ENCODE measurements at regions not wholly inside any gene's neighbourhood (a gene's known extent, or its start where the extent isn't known, plus 50 kb on each side); places are given as distances from the start of the nearest gene placed in this dataset.
A peak's percentile ranks its signal among the peaks of the same experiment; 100 is the strongest.

- Histone ChIP-seq H3K56ac (ENCODE audit: low read length) (no peak overlapping the region), H2BK15ac (replicated peaks; ENCODE audit: low read depth) (no peak overlapping the region), H3K79me2 (ENCODE audit: control insufficient read depth, insufficient read depth, low read length) (no peaks in the 10 kb centered on the region), H2AK5ac (ENCODE audit: low read length) (no peak overlapping the region), H3K4me3 (ENCODE audit: low read length) (no peak overlapping the region), H3K23ac (ENCODE audit: low read length) (no peak overlapping the region), H3K27ac (ENCODE audit: low read depth, low read length) (no peak overlapping the region), H2BK5ac (ENCODE audit: low read length) (no peak overlapping the region), H3K4me1 (ENCODE audit: control insufficient read depth, low read depth, low read length) (no peaks in the 10 kb centered on the region), H3K27me3 (ENCODE audit: insufficient read depth, low read length, poor library complexity) (no peaks in the 10 kb centered on the region), H3K4ac (ENCODE audit: low read depth, low read length) (no peak overlapping the region), H3K79me1 (ENCODE audit: low read length) (no peaks in the 10 kb centered on the region), H2BK120ac (ENCODE audit: low read depth, low read length) (no peak overlapping the region), H4K8ac (ENCODE audit: low read depth, low read length) (no peak overlapping the region), H3K18ac (ENCODE audit: low read length) (no peak overlapping the region), H4K5ac (ENCODE audit: low read length) (no peak overlapping the region), H3K36me3 (ENCODE audit: control insufficient read depth, insufficient read depth, low read length) (no peaks in the 10 kb centered on the region), H3K4me2 (ENCODE audit: low read length) (no peak overlapping the region), H3K9ac (ENCODE audit: low read length) (no peak overlapping the region)
- no CpG with 5 or more reads among the region's 6 CpGs for WGBS (ENCODE audit: extremely low coverage, insufficient coverage, low lambda C conversion rate)
- DNase-seq = no peak
These were observed 1189.5 kb downstream of the GATA3 start for GRCh38 chr10:9243941-9244411.

GRCh38 chr10:9244864-9245263 is 1190.4 kb downstream of the GATA3 start:
- H4K8ac ChIP-seq (ENCODE audit: low read depth, low read length) = no peak overlapping the region
- no peak overlapping the region for H3K9ac ChIP-seq (ENCODE audit: low read length)
- no peak overlapping the region for H3K23ac ChIP-seq (ENCODE audit: low read length)
- no peak overlapping the region for H2BK120ac ChIP-seq (ENCODE audit: low read depth, low read length)
- H3K27me3 ChIP-seq (ENCODE audit: insufficient read depth, low read length, poor library complexity) = no peaks in the 10 kb centered on the region
- no peaks in the 10 kb centered on the region for H3K36me3 ChIP-seq (ENCODE audit: control insufficient read depth, insufficient read depth, low read length)
- no peak overlapping the region for H3K56ac ChIP-seq (ENCODE audit: low read length)
- no CpG with 5 or more reads among the region's 1 CpG for WGBS (ENCODE audit: extremely low coverage, insufficient coverage, low lambda C conversion rate)
- no peak overlapping the region for H3K27ac ChIP-seq (ENCODE audit: low read depth, low read length)
- no peak overlapping the region for H4K5ac ChIP-seq (ENCODE audit: low read length)
- H2BK5ac ChIP-seq (ENCODE audit: low read length) = no peak overlapping the region
- H3K4me1 ChIP-seq (ENCODE audit: control insufficient read depth, low read depth, low read length) = no peaks in the 10 kb centered on the region
- no peak overlapping the region for H3K4me2 ChIP-seq (ENCODE audit: low read length)
- H3K4ac ChIP-seq (ENCODE audit: low read depth, low read length) = no peak overlapping the region
- H2BK15ac ChIP-seq (replicated peaks; ENCODE audit: low read depth) = no peak overlapping the region
- H3K79me1 ChIP-seq (ENCODE audit: low read length) = no peaks in the 10 kb centered on the region
- H3K79me2 ChIP-seq (ENCODE audit: control insufficient read depth, insufficient read depth, low read length) = no peaks in the 10 kb centered on the region
- no peak overlapping the region for H3K18ac ChIP-seq (ENCODE audit: low read length)
- no peak overlapping the region for H2AK5ac ChIP-seq (ENCODE audit: low read length)
- H3K4me3 ChIP-seq (ENCODE audit: low read length) = no peak overlapping the region
- DNase-seq = no peak

- H3K18ac ChIP-seq (ENCODE audit: low read length) = no peak overlapping the region
- no peak overlapping the region for H2BK5ac ChIP-seq (ENCODE audit: low read length)
- no peak overlapping the region for H3K9ac ChIP-seq (ENCODE audit: low read length)
- no peak overlapping the region for H3K23ac ChIP-seq (ENCODE audit: low read length)
- DNase-seq = no peak
- no peak overlapping the region for H3K27ac ChIP-seq (ENCODE audit: low read depth, low read length)
- no peaks in the 10 kb centered on the region for H3K36me3 ChIP-seq (ENCODE audit: control insufficient read depth, insufficient read depth, low read length)
- no peaks in the 10 kb centered on the region for H3K27me3 ChIP-seq (ENCODE audit: insufficient read depth, low read length, poor library complexity)
- H3K4me1 ChIP-seq (ENCODE audit: control insufficient read depth, low read depth, low read length) = no peaks in the 10 kb centered on the region
- H3K4me2 ChIP-seq (ENCODE audit: low read length) = no peak overlapping the region
- no peaks in the 10 kb centered on the region for H3K79me2 ChIP-seq (ENCODE audit: control insufficient read depth, insufficient read depth, low read length)
- no peak overlapping the region for H3K56ac ChIP-seq (ENCODE audit: low read length)
- no peak overlapping the region for H3K4ac ChIP-seq (ENCODE audit: low read depth, low read length)
- no peaks in the 10 kb centered on the region for H3K79me1 ChIP-seq (ENCODE audit: low read length)
- H4K5ac ChIP-seq (ENCODE audit: low read length) = no peak overlapping the region
- no peak overlapping the region for H3K4me3 ChIP-seq (ENCODE audit: low read length)
- H4K8ac ChIP-seq (ENCODE audit: low read depth, low read length) = no peak overlapping the region
- H2BK120ac ChIP-seq (ENCODE audit: low read depth, low read length) = no peak overlapping the region
- no peak overlapping the region for H2AK5ac ChIP-seq (ENCODE audit: low read length)
- no peak overlapping the region for H2BK15ac ChIP-seq (replicated peaks; ENCODE audit: low read depth)
These were observed 1198.6 kb downstream of the GATA3 start for GRCh38 chr10:9253121-9253520.

GRCh38 chr10:9254353-9254752 is 1199.9 kb downstream of the GATA3 start:
- H3K23ac ChIP-seq (ENCODE audit: low read length) = no peak overlapping the region
- H4K5ac ChIP-seq (ENCODE audit: low read length) = no peak overlapping the region
- no peak overlapping the region for H3K4me2 ChIP-seq (ENCODE audit: low read length)
- H3K36me3 ChIP-seq (ENCODE audit: control insufficient read depth, insufficient read depth, low read length) = no peaks in the 10 kb centered on the region
- no peak overlapping the region for H3K4ac ChIP-seq (ENCODE audit: low read depth, low read length)
- no peak overlapping the region for H3K18ac ChIP-seq (ENCODE audit: low read length)
- H2BK15ac ChIP-seq (replicated peaks; ENCODE audit: low read depth) = no peak overlapping the region
- H2AK5ac ChIP-seq (ENCODE audit: low read length) = no peak overlapping the region
- no peak overlapping the region for H2BK5ac ChIP-seq (ENCODE audit: low read length)
- H3K79me2 ChIP-seq (ENCODE audit: control insufficient read depth, insufficient read depth, low read length) = no peaks in the 10 kb centered on the region
- no peaks in the 10 kb centered on the region for H3K27me3 ChIP-seq (ENCODE audit: insufficient read depth, low read length, poor library complexity)
- H4K8ac ChIP-seq (ENCODE audit: low read depth, low read length) = no peak overlapping the region
- H3K56ac ChIP-seq (ENCODE audit: low read length) = no peak overlapping the region
- WGBS (ENCODE audit: extremely low coverage, insufficient coverage, low lambda C conversion rate) = no CpG with 5 or more reads among the region's 2 CpGs
- no peak for DNase-seq
- no peak overlapping the region for H3K4me3 ChIP-seq (ENCODE audit: low read length)
- H3K9ac ChIP-seq (ENCODE audit: low read length) = no peak overlapping the region
- no peaks in the 10 kb centered on the region for H3K4me1 ChIP-seq (ENCODE audit: control insufficient read depth, low read depth, low read length)
- H3K27ac ChIP-seq (ENCODE audit: low read depth, low read length) = no peak overlapping the region
- no peak overlapping the region for H2BK120ac ChIP-seq (ENCODE audit: low read depth, low read length)
- no peaks in the 10 kb centered on the region for H3K79me1 ChIP-seq (ENCODE audit: low read length)

- Histone ChIP-seq H3K23ac (ENCODE audit: low read length) (no peak overlapping the region), H3K4me1 (ENCODE audit: control insufficient read depth, low read depth, low read length) (peaks cover 5% of the 10 kb centered on the region), H2BK5ac (ENCODE audit: low read length) (no peak overlapping the region), H3K27ac (ENCODE audit: low read depth, low read length) (no peak overlapping the region), H3K4me2 (ENCODE audit: low read length) (no peak overlapping the region), H4K8ac (ENCODE audit: low read depth, low read length) (no peak overlapping the region), H3K56ac (ENCODE audit: low read length) (no peak overlapping the region), H3K27me3 (ENCODE audit: insufficient read depth, low read length, poor library complexity) (no peaks in the 10 kb centered on the region), H3K18ac (ENCODE audit: low read length) (no peak overlapping the region), H2BK120ac (ENCODE audit: low read depth, low read length) (no peak overlapping the region), H3K79me1 (ENCODE audit: low read length) (no peaks in the 10 kb centered on the region), H3K79me2 (ENCODE audit: control insufficient read depth, insufficient read depth, low read length) (no peaks in the 10 kb centered on the region), H2AK5ac (ENCODE audit: low read length) (no peak overlapping the region), H3K36me3 (ENCODE audit: control insufficient read depth, insufficient read depth, low read length) (no peaks in the 10 kb centered on the region), H3K9ac (ENCODE audit: low read length) (no peak overlapping the region), H4K5ac (ENCODE audit: low read length) (no peak overlapping the region), H3K4ac (ENCODE audit: low read depth, low read length) (no peak overlapping the region), H2BK15ac (replicated peaks; ENCODE audit: low read depth) (no peak overlapping the region), H3K4me3 (ENCODE audit: low read length) (no peak overlapping the region)
- no CpG with 5 or more reads among the region's 1 CpG for WGBS (ENCODE audit: extremely low coverage, insufficient coverage, low lambda C conversion rate)
- no peak for DNase-seq
These were observed 1206.2 kb downstream of the GATA3 start for GRCh38 chr10:9260690-9261089.

- Histone ChIP-seq H3K36me3 (ENCODE audit: control insufficient read depth, insufficient read depth, low read length) (no peaks in the 10 kb centered on the region), H3K4ac (ENCODE audit: low read depth, low read length) (no peak overlapping the region), H4K8ac (ENCODE audit: low read depth, low read length) (no peak overlapping the region), H2BK120ac (ENCODE audit: low read depth, low read length) (no peak overlapping the region), H2BK15ac (replicated peaks; ENCODE audit: low read depth) (no peak overlapping the region), H3K18ac (ENCODE audit: low read length) (no peak overlapping the region), H3K4me3 (ENCODE audit: low read length) (no peak overlapping the region), H4K5ac (ENCODE audit: low read length) (no peak overlapping the region), H3K79me2 (ENCODE audit: control insufficient read depth, insufficient read depth, low read length) (no peaks in the 10 kb centered on the region), H3K23ac (ENCODE audit: low read length) (no peak overlapping the region), H3K9ac (ENCODE audit: low read length) (no peak overlapping the region), H3K27ac (ENCODE audit: low read depth, low read length) (no peak overlapping the region), H3K27me3 (ENCODE audit: insufficient read depth, low read length, poor library complexity) (no peaks in the 10 kb centered on the region), H3K4me1 (ENCODE audit: control insufficient read depth, low read depth, low read length) (peaks cover 5% of the 10 kb centered on the region), H3K4me2 (ENCODE audit: low read length) (no peak overlapping the region), H2AK5ac (ENCODE audit: low read length) (no peak overlapping the region), H3K79me1 (ENCODE audit: low read length) (no peaks in the 10 kb centered on the region), H2BK5ac (ENCODE audit: low read length) (no peak overlapping the region), H3K56ac (ENCODE audit: low read length) (no peak overlapping the region)
- DNase-seq = peak; percentile 70
- no CpG with 5 or more reads among the region's 1 CpG for WGBS (ENCODE audit: extremely low coverage, insufficient coverage, low lambda C conversion rate)
These were observed 1208.3 kb downstream of the GATA3 start for GRCh38 chr10:9262770-9263169.

All from mesendoderm (in vitro differentiated cells).